Right lobe of liver (tissue), 6 donors: ENCODE measurements at regions not wholly inside any gene's neighbourhood (a gene's known extent, or its start where the extent isn't known, plus 50 kb on each side); places are given as distances from the start of the nearest gene placed in this dataset.

ENCODE experiments used
- ATAC-seq, 4 donors: fragments of 200-7000 bp; cut with Tn5 transposase; one replicate each; pipeline ENCODE4 v1.9.1; 2020; ENCODE audit warnings: mild to moderate bottlenecking in 4 of 4, moderate library complexity in 4 of 4
- DNase-seq, 3 donors: peaks; one replicate each; pipeline ENCODE4 v3.0.0-alpha.2; 2020
- H3K27ac ChIP-seq, 3 donors: fragments of 200-600 bp; one replicate each; pipeline ENCODE4 v1.8.0; 2022
- H3K27me3 ChIP-seq, 2 donors: fragments of 200-600 bp; one replicate each; pipeline ENCODE4 v1.8.0; 2022
- H3K36me3 ChIP-seq, 4 donors: fragments of 200-600 bp; sonication (generic) in 1 of 4; one replicate each; pipeline versions ENCODE4 v1.5.1 to v1.8.0; 2017 to 2022; ENCODE audit warnings: control low read depth in 1 of 4
- H3K4me1 ChIP-seq, 4 donors: fragments of 200-600 bp; sonication (generic) in 1 of 4; one replicate each; pipeline versions ENCODE4 v1.5.1 to v1.8.0; 2017 to 2022; ENCODE audit warnings: control low read depth in 1 of 4
- H3K4me3 ChIP-seq, 3 donors: fragments of 200-600 bp; one replicate each; pipeline ENCODE4 v1.8.0; 2022
- H3K9me3 ChIP-seq, 4 donors: fragments of 200-600 bp; sonication (generic) in 1 of 4; one replicate each; pipeline versions ENCODE4 v1.5.1 to v1.8.0; 2017 to 2022; ENCODE audit warnings: control low read depth in 1 of 4
- POLR2A ChIP-seq: fragments of 450-650 bp; IDR thresholded peaks from one replicate; pipeline ENCODE4 v1.6.1; 2017; ENCODE audit warnings: antibody characterized with exemption, mild to moderate bottlenecking
- WGBS: methylation state at CpG from one replicate; pipeline ENCODE4 v1.1.6; 2018; ENCODE audit warnings: low coverage, low lambda C conversion rate; ENCODE audit not compliant: insufficient coverage; ENCODE audit errors: missing lambda C conversion rate; 5-methylcytosine and 5-hydroxymethylcytosine counted together
- intact Hi-C, 2 donors: fragments of 100-400 bp; cut with DNase I; formaldehyde crosslinking; loops; one replicate each; pipeline versions ENCODE4 v1.11.2 to v1.14.1; 2022
- TF ChIP-seq, protein P1 (sequence below), 4 donors: fragments of 200-600 bp in 3 of 4; fragments of 450-650 bp in 1 of 4; IDR thresholded peaks; one replicate each; pipeline versions ENCODE4 v1.5.1 to v1.8.0; 2016 to 2022; ENCODE audit warnings: antibody characterized with exemption in 4 of 4, mild to moderate bottlenecking in 2 of 4
- donor health status: DM: no; HTN: yes; CAD: no.
- donor health status: DM: no; HTN: no; CAD: no.
- donor health status: DM: no; HTN: no; CAD: no.
- donor health status: DM: no; HTN: yes; CAD: no.
- donor health status: DM: no; HTN: yes; CAD: no.

GRCh38 chr11:29486301-29486700, 530.5 kb downstream of the KCNA4 start:
- no peak for DNase-seq
- no peak for ATAC-seq
- Histone ChIP-seq H3K9me3 (no peaks in the 10 kb centered on the region), H3K4me3 (no peak overlapping the region), H3K27ac (no peak overlapping the region), H3K27me3 (no peaks in the 10 kb centered on the region), H3K4me1 (no peaks in the 10 kb centered on the region), H3K36me3 (no peaks in the 10 kb centered on the region)
- intact Hi-C loops, result no loop called here
- TF ChIP-seq POLR2A, result no peak
- TF ChIP-seq, protein P1, sequence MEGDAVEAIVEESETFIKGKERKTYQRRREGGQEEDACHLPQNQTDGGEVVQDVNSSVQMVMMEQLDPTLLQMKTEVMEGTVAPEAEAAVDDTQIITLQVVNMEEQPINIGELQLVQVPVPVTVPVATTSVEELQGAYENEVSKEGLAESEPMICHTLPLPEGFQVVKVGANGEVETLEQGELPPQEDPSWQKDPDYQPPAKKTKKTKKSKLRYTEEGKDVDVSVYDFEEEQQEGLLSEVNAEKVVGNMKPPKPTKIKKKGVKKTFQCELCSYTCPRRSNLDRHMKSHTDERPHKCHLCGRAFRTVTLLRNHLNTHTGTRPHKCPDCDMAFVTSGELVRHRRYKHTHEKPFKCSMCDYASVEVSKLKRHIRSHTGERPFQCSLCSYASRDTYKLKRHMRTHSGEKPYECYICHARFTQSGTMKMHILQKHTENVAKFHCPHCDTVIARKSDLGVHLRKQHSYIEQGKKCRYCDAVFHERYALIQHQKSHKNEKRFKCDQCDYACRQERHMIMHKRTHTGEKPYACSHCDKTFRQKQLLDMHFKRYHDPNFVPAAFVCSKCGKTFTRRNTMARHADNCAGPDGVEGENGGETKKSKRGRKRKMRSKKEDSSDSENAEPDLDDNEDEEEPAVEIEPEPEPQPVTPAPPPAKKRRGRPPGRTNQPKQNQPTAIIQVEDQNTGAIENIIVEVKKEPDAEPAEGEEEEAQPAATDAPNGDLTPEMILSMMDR (IDR thresholded peaks at IDR 0.05), result no peak

DNA sequence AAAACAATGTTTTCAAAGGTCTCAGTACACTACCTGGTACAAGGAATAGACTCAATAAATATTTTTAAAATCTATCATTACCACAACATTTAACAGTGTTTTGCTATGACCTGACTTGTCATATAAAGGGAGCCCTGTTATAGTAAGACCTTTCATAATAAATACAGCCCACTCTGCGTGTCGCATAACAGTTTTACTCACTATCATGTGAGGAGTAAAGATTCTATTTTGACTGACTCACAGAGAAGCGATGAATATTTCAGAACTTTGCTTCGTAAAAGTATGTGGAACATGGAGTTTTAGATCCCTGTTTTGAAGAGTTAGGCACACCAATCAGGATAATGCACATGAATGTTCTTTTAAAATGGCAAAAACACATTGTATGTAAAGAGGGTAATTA, 531.2 kb downstream of the KCNA4 start:
- intact Hi-C loops, result no loop called here
- TF ChIP-seq, protein P1 (IDR thresholded peaks at IDR 0.05), result no peak
- TF ChIP-seq POLR2A, result no peak
- no peaks in the 10 kb centered on the region for H3K4me1 ChIP-seq
- no peak for ATAC-seq
- H3K36me3 ChIP-seq, result no peaks in the 10 kb centered on the region
- H3K27me3 ChIP-seq, result no peaks in the 10 kb centered on the region
- H3K4me3 ChIP-seq, result no peak overlapping the region
- no peak overlapping the region for H3K27ac ChIP-seq
- WGBS, result 75% methylated on average over 4 of the region's 4 CpGs
- H3K9me3 ChIP-seq, result no peaks in the 10 kb centered on the region
- no peak for DNase-seq

DNA sequence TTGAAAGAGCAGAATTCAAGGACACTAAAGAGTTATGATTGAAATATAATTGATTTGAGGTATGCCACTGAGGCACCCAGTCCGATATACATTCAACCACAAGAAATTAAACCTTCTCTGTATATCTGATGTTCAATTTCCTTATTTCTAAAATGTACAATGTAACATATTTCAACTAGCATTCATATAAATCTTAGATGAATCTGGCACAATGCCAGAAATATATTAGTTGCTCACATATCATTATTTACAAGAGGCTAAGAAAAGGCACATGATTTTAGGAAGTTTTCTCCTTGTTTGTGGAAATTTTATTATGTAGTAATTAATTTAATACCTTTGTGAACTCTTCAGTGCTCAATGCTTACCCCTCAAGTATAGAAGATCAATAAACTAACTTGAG, 532.3 kb downstream of the KCNA4 start:
- intact Hi-C loops, result no loop called here

GRCh38 chr11:29483831-29484230, 533.0 kb downstream of the KCNA4 start:
- Histone ChIP-seq H3K27ac (no peak overlapping the region), H3K4me1 (no peaks in the 10 kb centered on the region), H3K27me3 (no peaks in the 10 kb centered on the region), H3K36me3 (no peaks in the 10 kb centered on the region), H3K4me3 (no peak overlapping the region), H3K9me3 (no peaks in the 10 kb centered on the region)
- intact Hi-C loops, result no loop called here
- TF ChIP-seq, protein P1 (IDR thresholded peaks at IDR 0.05), result no peak
- TF ChIP-seq POLR2A, result no peak
- 25% methylated on average over 1 of the region's 2 CpGs for WGBS
- DNase-seq (no peak), ATAC-seq (no peak)

More for the DNA sequence above, 532.3 kb downstream of the KCNA4 start:
- Histone ChIP-seq H3K9me3 (no peaks in the 10 kb centered on the region), H3K27me3 (no peaks in the 10 kb centered on the region), H3K4me1 (no peaks in the 10 kb centered on the region), H3K36me3 (no peaks in the 10 kb centered on the region), H3K27ac (no peak overlapping the region), H3K4me3 (no peak overlapping the region)
- DNase-seq (no peak), ATAC-seq (no peak)
- WGBS, result 70% methylated on average over 1 of the region's 1 CpG
- TF ChIP-seq POLR2A, result no peak
- TF ChIP-seq, protein P1 (IDR thresholded peaks at IDR 0.05), result no peak

DNA sequence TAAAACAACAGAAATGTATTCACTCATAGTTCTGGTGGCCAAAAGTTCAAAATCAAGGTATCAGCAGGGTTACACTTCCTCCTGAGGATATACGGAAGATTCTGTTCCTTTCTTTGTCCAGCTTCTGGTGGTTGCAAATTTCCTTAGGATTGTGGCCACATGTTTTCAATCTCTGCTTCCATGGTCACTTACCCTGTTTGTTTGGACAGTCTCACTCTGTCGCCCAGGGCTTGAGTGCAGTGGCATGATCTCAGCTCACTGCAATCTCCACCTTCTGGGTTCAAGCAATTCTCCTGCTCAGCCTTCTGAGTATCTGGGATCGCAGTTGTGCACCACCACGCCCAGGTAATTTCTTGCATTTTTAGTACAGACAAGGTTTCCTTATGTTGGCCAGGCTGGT, 534.3 kb downstream of the KCNA4 start:
- Histone ChIP-seq H3K27ac (no peak overlapping the region), H3K4me3 (no peak overlapping the region), H3K9me3 (no peaks in the 10 kb centered on the region), H3K27me3 (no peaks in the 10 kb centered on the region), H3K4me1 (no peaks in the 10 kb centered on the region), H3K36me3 (no peaks in the 10 kb centered on the region)
- no peak for DNase-seq
- ATAC-seq, result no peak
- TF ChIP-seq POLR2A, result no peak
- TF ChIP-seq, protein P1 (IDR thresholded peaks at IDR 0.05), result no peak
- WGBS, result 65% methylated on average over 3 of the region's 4 CpGs
- intact Hi-C loops, result no loop called here
